ENCODE measurements at regions not wholly inside any gene's neighbourhood (a gene's known extent, or its start where the extent isn't known, plus 50 kb on each side); places are given as distances from the start of the nearest gene placed in this dataset.
"Not testable (repeated sequence)": the region's sequence is repeated elsewhere in the genome, so short reads cannot be mapped to it uniquely, and the experiment has no call there.

DNA sequence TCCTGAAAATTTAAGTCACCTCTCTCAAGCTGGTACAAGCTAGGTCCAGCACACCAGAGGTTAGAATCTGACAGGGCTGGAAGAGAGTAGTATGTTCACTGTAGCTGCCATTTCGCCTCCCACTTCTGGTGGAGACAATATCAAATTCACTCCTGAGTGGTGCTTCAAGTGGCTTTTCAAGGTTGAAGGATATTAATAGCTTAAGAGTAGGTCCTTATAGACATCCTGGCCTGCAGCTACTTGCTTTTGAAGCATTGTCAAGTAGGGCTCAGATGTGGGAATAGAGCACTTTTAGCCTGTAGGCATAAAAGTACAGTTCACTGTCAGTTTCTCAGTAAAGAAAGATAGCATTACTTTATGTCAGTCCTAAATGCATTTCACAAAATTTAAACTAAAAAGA is 270.5 kb upstream of the PLPP4 start:
- TF ChIP-seq, protein P1, sequence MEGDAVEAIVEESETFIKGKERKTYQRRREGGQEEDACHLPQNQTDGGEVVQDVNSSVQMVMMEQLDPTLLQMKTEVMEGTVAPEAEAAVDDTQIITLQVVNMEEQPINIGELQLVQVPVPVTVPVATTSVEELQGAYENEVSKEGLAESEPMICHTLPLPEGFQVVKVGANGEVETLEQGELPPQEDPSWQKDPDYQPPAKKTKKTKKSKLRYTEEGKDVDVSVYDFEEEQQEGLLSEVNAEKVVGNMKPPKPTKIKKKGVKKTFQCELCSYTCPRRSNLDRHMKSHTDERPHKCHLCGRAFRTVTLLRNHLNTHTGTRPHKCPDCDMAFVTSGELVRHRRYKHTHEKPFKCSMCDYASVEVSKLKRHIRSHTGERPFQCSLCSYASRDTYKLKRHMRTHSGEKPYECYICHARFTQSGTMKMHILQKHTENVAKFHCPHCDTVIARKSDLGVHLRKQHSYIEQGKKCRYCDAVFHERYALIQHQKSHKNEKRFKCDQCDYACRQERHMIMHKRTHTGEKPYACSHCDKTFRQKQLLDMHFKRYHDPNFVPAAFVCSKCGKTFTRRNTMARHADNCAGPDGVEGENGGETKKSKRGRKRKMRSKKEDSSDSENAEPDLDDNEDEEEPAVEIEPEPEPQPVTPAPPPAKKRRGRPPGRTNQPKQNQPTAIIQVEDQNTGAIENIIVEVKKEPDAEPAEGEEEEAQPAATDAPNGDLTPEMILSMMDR (conservative IDR thresholded peaks at IDR 0.05; ENCODE audit: low read depth, low read length): no peak

DNA sequence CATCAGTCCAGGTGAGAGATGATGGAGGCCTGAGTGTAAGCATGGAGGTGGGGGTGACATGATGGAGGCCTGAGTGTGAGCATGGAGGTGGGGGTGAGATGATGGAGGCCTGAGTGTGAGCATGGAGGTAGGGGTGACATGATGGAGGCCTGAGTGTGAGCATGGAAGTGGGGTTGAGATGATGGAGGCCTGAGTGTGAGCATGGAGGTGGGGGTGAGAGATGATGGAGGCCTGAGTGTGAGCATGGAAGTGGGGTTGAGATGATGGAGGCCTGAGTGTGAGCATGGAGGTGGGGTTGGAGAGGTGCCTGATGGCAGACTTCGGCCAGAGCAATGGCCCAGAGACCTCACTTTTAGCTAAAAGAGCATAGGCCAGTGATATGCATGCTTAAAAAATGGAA is 269.9 kb upstream of the PLPP4 start:
- not testable (repeated sequence) for H3K36me3 ChIP-seq (ENCODE audit: insufficient read depth); H4K20me1 ChIP-seq (ENCODE audit: insufficient read depth); H2AFZ ChIP-seq (ENCODE audit: low read depth); H3K27ac ChIP-seq; H3K9ac ChIP-seq; H3K4me3 ChIP-seq (IDR thresholded peaks at IDR 0.05; ENCODE audit: insufficient read depth, low read depth, low read length); H3K4me1 ChIP-seq (ENCODE audit: low read depth, poor library complexity, severe bottlenecking); H3K79me2 ChIP-seq (ENCODE audit: insufficient read depth, low read depth); H3K27me3 ChIP-seq (ENCODE audit: insufficient read depth, low read depth); H3K4me2 ChIP-seq

More for the DNA sequence above, 270.5 kb upstream of the PLPP4 start:
- no peak overlapping the region for H3K4me3 ChIP-seq (IDR thresholded peaks at IDR 0.05; ENCODE audit: insufficient read depth, low read depth, low read length)
- H4K20me1 ChIP-seq (ENCODE audit: insufficient read depth): no peaks in the 10 kb centered on the region
- no peaks in the 10 kb centered on the region for H3K79me2 ChIP-seq (ENCODE audit: insufficient read depth, low read depth)
- no peak overlapping the region for H3K27ac ChIP-seq
- H2AFZ ChIP-seq (ENCODE audit: low read depth): no peak overlapping the region
- H3K36me3 ChIP-seq (ENCODE audit: insufficient read depth): no peaks in the 10 kb centered on the region
- no peaks in the 10 kb centered on the region for H3K4me1 ChIP-seq (ENCODE audit: low read depth, poor library complexity, severe bottlenecking)
- no peaks in the 10 kb centered on the region for H3K27me3 ChIP-seq (ENCODE audit: insufficient read depth, low read depth)
- H3K9ac ChIP-seq: no peak overlapping the region
- no peak overlapping the region for H3K4me2 ChIP-seq

DNA sequence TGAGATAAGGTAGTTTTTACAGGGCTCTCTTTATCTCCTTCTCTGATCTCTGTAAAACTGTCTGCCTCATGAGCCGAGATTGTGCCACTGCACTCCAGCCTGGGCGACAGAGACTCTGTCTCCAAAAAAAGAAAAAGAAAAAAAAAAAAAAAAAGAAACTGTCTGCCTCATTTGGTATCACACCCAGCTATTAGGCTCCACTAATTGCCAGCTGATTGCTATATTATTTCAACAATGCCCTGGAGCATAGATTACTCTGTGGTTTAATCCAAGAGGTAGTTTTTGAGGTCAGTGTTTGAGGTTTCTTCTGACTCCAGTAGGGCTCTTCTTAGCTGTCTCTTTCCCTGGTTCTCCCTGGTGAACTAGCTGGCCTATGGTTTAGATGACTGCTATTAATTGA is 268.1 kb upstream of the PLPP4 start:
- Histone ChIP-seq H3K27ac (no peak overlapping the region), H3K4me2 (no peak overlapping the region), H2AFZ (ENCODE audit: low read depth) (no peak overlapping the region), H3K4me1 (ENCODE audit: low read depth, poor library complexity, severe bottlenecking) (no peaks in the 10 kb centered on the region), H3K9ac (no peak overlapping the region), H3K27me3 (ENCODE audit: insufficient read depth, low read depth) (no peaks in the 10 kb centered on the region), H3K4me3 (IDR thresholded peaks at IDR 0.05; ENCODE audit: insufficient read depth, low read depth, low read length) (no peak overlapping the region), H3K79me2 (ENCODE audit: insufficient read depth, low read depth) (no peaks in the 10 kb centered on the region), H3K36me3 (ENCODE audit: insufficient read depth) (no peaks in the 10 kb centered on the region), H4K20me1 (ENCODE audit: insufficient read depth) (no peaks in the 10 kb centered on the region)
- TF ChIP-seq, protein P1 (conservative IDR thresholded peaks at IDR 0.05; ENCODE audit: low read depth, low read length): no peak

DNA sequence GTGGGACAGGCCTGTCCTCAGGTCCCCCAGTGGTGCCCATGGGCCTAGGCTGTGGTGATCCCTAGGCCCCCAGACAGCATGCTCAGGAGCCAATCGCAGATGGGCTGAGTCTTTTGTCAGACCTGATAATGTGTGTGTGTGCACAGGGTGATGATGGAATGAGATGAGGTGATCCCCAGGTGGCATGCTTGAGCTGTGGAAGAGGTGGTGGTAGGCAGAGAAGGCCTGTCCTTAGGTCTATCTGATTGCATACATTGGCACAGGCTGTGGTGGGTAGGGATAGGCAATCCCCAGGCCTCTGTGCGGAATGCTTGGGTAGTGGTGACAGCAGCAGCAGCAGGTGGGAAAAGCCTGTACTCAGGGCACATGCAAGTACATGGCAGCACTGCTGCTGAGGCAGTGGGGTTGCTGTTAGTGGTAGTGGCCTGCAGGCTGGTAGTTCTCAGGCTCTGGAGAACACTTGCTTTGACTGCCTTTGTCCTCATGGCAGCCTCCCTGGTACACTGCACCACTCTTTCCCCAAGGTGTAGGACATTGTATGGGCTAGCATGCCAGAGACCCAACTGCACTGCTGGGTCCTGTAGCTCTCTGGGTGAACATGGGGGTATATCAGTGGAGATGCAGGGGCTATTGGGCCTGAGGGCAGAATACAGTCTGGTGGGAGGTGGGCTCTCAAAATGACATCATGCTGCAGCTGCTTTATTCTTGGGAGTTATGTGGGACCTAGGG is 260.9 kb upstream of the PLPP4 start:
- Histone ChIP-seq H3K9ac (no peak overlapping the region), H3K36me3 (ENCODE audit: insufficient read depth) (no peaks in the 10 kb centered on the region), H3K79me2 (ENCODE audit: insufficient read depth, low read depth) (no peaks in the 10 kb centered on the region), H3K27me3 (ENCODE audit: insufficient read depth, low read depth) (no peaks in the 10 kb centered on the region), H3K4me3 (IDR thresholded peaks at IDR 0.05; ENCODE audit: insufficient read depth, low read depth, low read length) (no peak overlapping the region), H4K20me1 (ENCODE audit: insufficient read depth) (no peaks in the 10 kb centered on the region), H2AFZ (ENCODE audit: low read depth) (no peak overlapping the region), H3K27ac (no peak overlapping the region), H3K4me1 (ENCODE audit: low read depth, poor library complexity, severe bottlenecking) (no peaks in the 10 kb centered on the region), H3K4me2 (no peak overlapping the region)
- TF ChIP-seq, protein P1 (conservative IDR thresholded peaks at IDR 0.05; ENCODE audit: low read depth, low read length): no peak

DNA sequence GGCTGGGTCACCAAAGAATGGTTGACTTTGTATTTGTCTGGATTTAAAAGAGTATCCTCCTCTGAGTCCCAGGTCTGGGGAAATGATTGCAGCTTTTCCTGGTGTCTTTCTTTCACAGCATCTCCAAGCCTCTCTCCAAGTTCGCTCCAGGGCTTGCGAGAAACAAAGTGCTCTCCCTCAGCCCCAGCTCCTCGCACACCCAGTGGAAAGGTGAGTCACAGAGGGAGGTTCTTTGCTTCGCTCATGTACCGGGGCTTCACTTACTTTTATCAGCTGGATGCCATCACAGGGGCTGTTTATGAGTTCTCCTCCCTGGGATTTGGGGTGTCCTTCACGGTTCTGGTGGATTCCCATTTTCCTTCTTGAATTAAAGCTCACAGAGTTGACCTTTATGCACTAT is 252.2 kb upstream of the PLPP4 start:
- TF ChIP-seq, protein P1 (conservative IDR thresholded peaks at IDR 0.05; ENCODE audit: low read depth, low read length): no peak
- Histone ChIP-seq H2AFZ (ENCODE audit: low read depth) (no peak overlapping the region), H3K4me1 (ENCODE audit: low read depth, poor library complexity, severe bottlenecking) (no peaks in the 10 kb centered on the region), H3K4me3 (IDR thresholded peaks at IDR 0.05; ENCODE audit: insufficient read depth, low read depth, low read length) (no peak overlapping the region), H3K27ac (no peak overlapping the region), H3K79me2 (ENCODE audit: insufficient read depth, low read depth) (no peaks in the 10 kb centered on the region), H3K9ac (no peak overlapping the region), H3K4me2 (no peak overlapping the region), H3K27me3 (ENCODE audit: insufficient read depth, low read depth) (no peaks in the 10 kb centered on the region), H3K36me3 (ENCODE audit: insufficient read depth) (no peaks in the 10 kb centered on the region), H4K20me1 (ENCODE audit: insufficient read depth) (no peaks in the 10 kb centered on the region)
